IgD-negative memory B cell (primary cell): ENCODE measurements at regions not wholly inside any gene's neighbourhood (a gene's known extent, or its start where the extent isn't known, plus 50 kb on each side); places are given as distances from the start of the nearest gene placed in this dataset.

ENCODE experiments used
- H3K27ac Mint-ChIP-seq, 3 donors: one replicate each; pipeline ENCODE4 v1.8.0; 2020 to 2022; ENCODE audit warnings: mild to moderate bottlenecking in 3 of 3, mixed read lengths in 3 of 3, moderate library complexity in 1 of 3
- H3K27me3 Mint-ChIP-seq: one replicate; pipeline ENCODE4 v1.8.0; 2021; ENCODE audit warnings: mixed read lengths
- H3K36me3 Mint-ChIP-seq: one replicate; pipeline ENCODE4 v1.8.0; 2020; ENCODE audit warnings: mild to moderate bottlenecking, mixed read lengths
- H3K4me1 Mint-ChIP-seq, 3 donors: one replicate each; pipeline ENCODE4 v1.8.0; 2020 to 2022; ENCODE audit warnings: mixed read lengths in 3 of 3, mild to moderate bottlenecking in 1 of 3
- H3K4me3 Mint-ChIP-seq, 4 donors: one replicate each; pipeline ENCODE4 v1.8.0; 2020 to 2022; ENCODE audit warnings: mild to moderate bottlenecking in 4 of 4, mixed read lengths in 4 of 4, moderate library complexity in 3 of 4
- H3K9me3 Mint-ChIP-seq, 3 donors: one replicate each; pipeline ENCODE4 v1.8.0; 2020 to 2021; ENCODE audit warnings: mixed read lengths in 3 of 3, mild to moderate bottlenecking in 1 of 3

DNA sequence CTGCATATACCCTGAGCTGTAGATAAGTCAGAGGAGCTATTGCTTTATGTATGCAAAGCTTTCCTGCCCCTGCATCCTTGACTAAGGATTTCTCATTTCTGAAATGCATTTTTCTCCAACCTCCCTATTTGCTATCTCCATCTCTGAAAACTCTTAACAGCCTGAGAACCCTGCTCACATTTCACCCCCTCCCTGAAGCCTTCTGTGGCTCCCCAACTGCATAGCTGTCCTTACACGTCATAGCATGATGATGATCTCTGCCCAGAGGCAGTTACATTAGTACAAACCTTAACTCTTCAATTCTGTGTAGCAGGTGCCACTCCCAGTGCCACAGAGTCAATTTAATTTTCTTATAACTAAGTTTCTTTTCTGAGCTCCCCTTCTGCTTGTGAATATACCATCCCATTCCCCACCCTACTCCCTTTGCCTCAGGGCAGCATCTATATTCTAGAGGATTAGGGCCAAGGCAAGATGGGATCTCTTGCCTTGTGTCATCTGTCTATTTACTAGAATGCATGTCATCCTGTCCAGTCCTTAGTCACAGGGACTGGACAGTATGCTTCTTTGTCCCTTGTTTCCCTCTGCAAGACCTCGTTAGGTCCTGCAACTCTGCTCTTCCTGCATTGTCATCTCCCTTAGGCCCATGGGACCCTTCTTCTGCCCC is 149.7 kb upstream of the SPRY4 start:
- no peaks in the 10 kb centered on the region for H3K4me1 Mint-ChIP-seq
- H3K27me3 Mint-ChIP-seq: peaks cover 3% of the 10 kb centered on the region
- no peak overlapping the region for H3K27ac Mint-ChIP-seq
- peaks cover 3% of the 10 kb centered on the region for H3K36me3 Mint-ChIP-seq
- H3K9me3 Mint-ChIP-seq: peaks cover 2 to 9% (median 4%) of the 10 kb centered on the region in 3 donors
- H3K4me3 Mint-ChIP-seq: no peak overlapping the region

DNA sequence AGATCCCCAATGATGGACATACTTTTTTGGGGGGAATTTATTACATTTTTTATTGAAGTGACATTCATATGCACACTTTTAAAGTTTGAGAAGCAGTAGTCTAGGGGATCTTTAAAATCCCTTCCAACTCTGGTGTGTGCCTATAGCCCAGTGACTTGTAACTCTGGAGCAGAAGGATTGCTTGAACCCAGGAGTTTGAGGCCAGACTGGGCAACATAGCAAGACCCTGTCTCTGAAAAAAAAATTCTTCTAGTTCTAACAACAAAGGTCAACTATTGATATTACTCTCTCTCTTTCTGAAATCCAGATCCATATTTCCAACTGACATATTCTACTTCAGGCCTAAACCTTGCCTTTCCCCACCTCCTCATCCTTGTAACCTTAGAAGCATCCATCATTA is 148.2 kb upstream of the SPRY4 start:
- Mint-ChIP-seq H3K36me3 (no peaks in the 10 kb centered on the region), H3K4me1 (no peaks in the 10 kb centered on the region), H3K27ac (no peak overlapping the region), H3K4me3 (no peak overlapping the region), H3K9me3 (no peaks in the 10 kb centered on the region), H3K27me3 (no peaks in the 10 kb centered on the region)

DNA sequence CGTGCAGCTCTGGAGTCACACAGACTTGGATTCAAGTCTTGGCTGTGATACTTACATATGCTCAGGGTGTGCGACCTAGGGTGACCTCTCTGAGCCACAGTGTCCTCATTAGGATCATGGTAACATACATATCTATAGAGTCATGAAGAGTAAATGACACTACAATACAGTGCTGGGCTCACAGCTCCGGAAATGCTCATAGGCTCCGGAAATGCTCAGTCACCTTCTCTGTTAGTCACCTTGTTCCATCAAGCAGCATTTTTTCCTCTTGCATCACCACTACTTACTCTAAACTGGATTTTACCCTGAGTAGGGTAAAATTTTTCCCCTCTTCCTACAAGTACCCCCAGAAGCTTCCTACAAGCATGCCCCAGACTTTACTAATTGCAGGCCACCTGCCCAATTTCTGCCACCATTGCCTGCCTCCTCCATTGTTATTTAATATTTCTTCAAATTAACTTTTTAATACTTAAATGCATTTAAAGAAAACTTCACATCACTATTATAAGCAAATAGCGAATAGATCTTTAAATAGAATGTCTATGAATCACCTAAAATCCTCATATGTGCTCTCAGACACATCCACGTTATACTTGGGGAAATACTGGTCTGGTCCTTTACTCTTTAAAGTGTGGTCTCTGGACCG is 147.6 kb upstream of the SPRY4 start:
- no peaks in the 10 kb centered on the region for H3K36me3 Mint-ChIP-seq
- no peaks in the 10 kb centered on the region for H3K27me3 Mint-ChIP-seq
- H3K4me1 Mint-ChIP-seq: no peaks in the 10 kb centered on the region
- H3K9me3 Mint-ChIP-seq: no peaks in the 10 kb centered on the region
- H3K4me3 Mint-ChIP-seq: no peak overlapping the region
- H3K27ac Mint-ChIP-seq: no peak overlapping the region

DNA sequence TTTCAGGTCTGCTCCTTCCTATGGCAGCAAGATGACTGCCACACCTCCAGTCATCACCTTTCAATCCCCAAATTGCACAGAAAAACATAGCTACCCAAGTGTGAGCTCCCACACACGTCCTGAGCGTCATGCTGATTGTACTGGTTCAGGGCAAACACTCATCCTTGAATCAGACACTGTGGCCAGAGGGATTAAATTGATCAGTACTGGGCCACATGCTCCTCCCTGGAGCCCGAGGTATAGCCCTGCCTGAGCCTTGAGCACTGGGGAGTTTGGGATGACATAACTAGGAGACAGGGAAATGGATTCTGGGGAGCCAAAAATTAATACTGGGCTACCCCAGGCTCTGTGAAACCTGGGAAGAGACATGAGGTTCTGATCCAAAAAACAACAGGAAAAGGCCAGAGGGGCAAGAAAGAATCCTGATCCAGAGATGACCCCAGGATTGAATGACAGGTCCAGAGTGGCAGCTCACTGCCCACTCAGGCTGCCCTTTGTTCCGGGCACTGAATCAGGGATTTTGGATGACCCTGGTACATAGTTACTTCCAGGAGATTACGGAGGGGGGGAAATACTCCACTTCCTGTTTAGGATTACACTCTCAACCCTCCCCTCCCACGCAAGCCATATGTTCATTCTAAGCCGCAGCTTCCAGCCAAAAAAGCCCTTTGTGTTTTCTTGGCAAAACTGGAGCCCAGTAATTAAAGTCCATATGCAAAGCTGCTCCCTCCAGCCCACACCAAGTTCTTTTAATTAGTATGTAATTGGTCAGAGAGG is 141.6 kb upstream of the SPRY4 start:
- Mint-ChIP-seq H3K27me3 (peaks cover 7% of the 10 kb centered on the region), H3K27ac (no peak overlapping the region), H3K4me1 (no peaks in the 10 kb centered on the region), H3K9me3 (peaks cover 0 to 2% (median 0%) of the 10 kb centered on the region in 3 donors), H3K4me3 (no peak overlapping the region), H3K36me3 (no peaks in the 10 kb centered on the region)

DNA sequence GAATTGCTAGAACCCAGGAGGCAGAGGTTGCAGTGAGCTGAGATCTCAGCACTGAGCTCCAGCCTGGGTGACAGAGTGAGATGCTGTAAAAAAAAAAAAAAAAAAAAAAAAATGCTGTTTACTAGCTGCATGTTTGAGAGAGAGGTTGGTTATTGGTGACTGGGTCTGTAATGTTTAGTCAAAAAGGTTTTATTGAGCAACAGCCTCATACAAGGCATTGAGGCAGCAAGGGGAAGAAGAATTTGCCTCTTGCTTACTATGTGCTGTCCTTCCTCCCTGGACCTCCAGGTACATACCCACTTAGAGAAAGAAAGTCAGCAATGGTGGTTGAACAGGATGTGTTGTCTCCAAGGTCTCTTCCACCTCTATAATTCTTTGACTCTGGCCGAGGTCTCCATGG is 140.7 kb upstream of the SPRY4 start:
- H3K27me3 Mint-ChIP-seq: peaks cover 7% of the 10 kb centered on the region
- no peaks in the 10 kb centered on the region for H3K4me1 Mint-ChIP-seq
- peaks cover 0 to 5% (median 0%) of the 10 kb centered on the region in 3 donors for H3K9me3 Mint-ChIP-seq
- H3K4me3 Mint-ChIP-seq: no peak overlapping the region
- H3K27ac Mint-ChIP-seq: no peak overlapping the region
- no peaks in the 10 kb centered on the region for H3K36me3 Mint-ChIP-seq

DNA sequence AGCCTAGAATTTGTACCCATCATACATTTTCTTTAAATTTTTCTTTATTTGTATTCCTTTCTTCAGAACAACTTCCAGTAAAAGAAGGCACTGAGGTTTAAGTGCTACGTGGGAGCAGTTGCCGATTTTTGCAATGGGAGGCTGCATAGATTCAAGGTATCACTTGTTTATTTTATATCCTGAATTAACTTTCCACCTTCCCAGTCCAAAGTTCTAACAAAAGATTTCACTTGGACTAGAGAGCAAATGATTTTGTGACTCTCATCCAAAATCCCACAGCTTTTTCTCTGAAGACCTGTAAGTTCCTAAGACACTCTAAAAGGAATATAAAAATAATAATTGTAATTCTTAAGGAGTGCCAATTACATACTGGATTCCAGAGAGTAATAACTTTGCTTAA is 139.1 kb upstream of the SPRY4 start:
- H3K27ac Mint-ChIP-seq: no peak overlapping the region
- H3K4me3 Mint-ChIP-seq: no peak overlapping the region
- H3K36me3 Mint-ChIP-seq: no peaks in the 10 kb centered on the region
- H3K9me3 Mint-ChIP-seq: peaks cover 0 to 5% (median 0%) of the 10 kb centered on the region in 3 donors
- H3K4me1 Mint-ChIP-seq: no peaks in the 10 kb centered on the region
- H3K27me3 Mint-ChIP-seq: peaks cover 7% of the 10 kb centered on the region

DNA sequence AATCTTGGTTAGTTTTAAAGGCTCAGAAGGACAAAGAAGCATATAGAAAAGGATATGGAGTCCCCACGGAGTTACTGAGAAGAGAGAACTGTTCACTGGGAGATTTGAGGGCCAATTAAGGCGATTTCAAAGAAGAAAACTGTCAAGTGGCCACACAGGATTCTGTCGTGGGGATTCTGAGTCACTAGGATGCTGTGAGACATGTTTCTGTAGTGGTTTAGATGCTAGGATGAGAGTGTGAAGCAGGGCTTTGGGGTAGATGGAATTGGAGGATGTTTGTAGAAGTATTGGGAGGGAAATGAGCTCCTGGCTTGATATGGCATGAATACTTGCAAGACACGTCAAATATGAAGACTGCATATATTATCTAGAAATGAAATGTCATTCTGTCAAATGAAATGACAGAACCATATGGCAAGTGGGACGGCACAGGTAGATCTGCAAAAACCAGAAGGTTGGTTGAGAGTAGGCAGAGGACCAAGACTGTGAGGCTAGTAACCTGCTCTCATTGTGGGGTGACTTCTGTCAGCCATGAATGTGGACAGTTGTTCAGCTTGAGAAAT is 136.3 kb upstream of the SPRY4 start:
- Mint-ChIP-seq H3K4me3 (peak overlapping the region in 1 of 4 donors; percentile 56), H3K9me3 (peaks cover 0 to 11% (median 7%) of the 10 kb centered on the region in 3 donors), H3K27ac (no peak overlapping the region), H3K36me3 (no peaks in the 10 kb centered on the region), H3K4me1 (no peaks in the 10 kb centered on the region), H3K27me3 (peaks cover 7% of the 10 kb centered on the region)

DNA sequence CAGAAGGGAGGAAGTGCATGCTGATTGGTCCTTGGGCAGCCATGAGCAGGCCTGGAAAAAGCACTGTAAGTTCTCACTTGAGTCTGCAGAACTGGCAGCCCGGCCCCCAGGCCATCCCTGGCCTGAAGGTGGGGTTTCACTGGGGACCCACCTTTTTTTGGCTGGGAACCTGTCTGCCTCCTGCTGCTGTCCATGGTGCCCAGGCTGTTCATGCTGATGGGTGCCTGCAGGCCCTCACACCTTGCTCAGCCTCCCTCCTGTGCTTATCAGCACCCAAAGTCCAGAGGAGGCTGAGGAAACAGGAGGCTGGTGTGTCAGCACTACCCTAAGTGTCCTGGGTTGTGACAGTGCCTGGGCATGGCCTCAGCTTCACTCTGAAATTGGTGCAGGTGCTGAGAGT is 134.4 kb upstream of the SPRY4 start:
- Mint-ChIP-seq H3K4me1 (peaks cover 0 to 2% (median 0%) of the 10 kb centered on the region in 3 donors), H3K9me3 (peaks cover 2 to 17% (median 9%) of the 10 kb centered on the region in 3 donors), H3K27ac (no peak overlapping the region), H3K36me3 (peaks cover 5% of the 10 kb centered on the region), H3K27me3 (peaks cover 6% of the 10 kb centered on the region), H3K4me3 (no peak overlapping the region)

DNA sequence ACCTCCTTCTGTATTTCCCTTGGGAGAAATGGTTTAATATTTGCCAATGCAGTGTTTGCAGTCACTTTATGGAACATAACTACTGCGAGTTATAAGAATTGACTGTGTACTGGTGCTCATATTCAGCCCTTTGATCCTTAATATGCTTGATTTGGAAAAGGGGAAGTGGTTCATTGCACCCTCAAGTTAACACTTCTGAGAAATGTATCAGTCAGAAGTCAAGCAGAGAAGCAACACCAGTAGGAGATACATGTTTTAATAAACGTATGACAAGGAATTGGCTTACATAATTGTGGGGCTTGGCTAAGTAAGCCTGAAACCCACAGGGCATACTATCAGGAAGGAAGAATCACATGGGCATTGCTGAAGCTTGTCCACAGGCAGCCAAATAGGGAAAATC is 131.0 kb upstream of the SPRY4 start:
- Mint-ChIP-seq H3K36me3 (peaks cover 5% of the 10 kb centered on the region), H3K4me3 (no peak overlapping the region), H3K4me1 (peaks cover 0 to 2% (median 0%) of the 10 kb centered on the region in 3 donors), H3K27me3 (peaks cover 15% of the 10 kb centered on the region), H3K27ac (no peak overlapping the region), H3K9me3 (peaks cover 2 to 20% (median 6%) of the 10 kb centered on the region in 3 donors)

DNA sequence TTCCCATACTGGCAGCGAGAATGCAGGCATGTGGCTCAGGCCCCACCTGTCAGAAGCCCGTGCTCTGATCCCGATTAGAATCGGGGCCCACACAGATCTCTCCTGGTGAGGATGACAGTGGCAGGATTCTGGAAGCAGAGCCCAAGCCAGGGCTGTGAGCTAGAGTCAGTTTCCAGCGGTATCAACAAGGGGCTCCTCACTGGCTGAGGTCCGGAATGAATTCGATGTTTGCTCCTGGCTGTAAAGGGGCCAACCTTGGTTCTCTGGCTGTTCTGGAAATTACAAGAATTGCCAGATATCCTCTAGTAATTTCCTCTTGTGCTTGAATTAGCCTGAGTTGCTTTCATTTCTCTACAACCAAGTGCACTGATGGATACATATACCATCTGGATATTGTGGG is 129.1 kb upstream of the SPRY4 start:
- H3K9me3 Mint-ChIP-seq: peaks cover 2 to 24% (median 9%) of the 10 kb centered on the region in 3 donors
- H3K4me3 Mint-ChIP-seq: no peak overlapping the region

DNA sequence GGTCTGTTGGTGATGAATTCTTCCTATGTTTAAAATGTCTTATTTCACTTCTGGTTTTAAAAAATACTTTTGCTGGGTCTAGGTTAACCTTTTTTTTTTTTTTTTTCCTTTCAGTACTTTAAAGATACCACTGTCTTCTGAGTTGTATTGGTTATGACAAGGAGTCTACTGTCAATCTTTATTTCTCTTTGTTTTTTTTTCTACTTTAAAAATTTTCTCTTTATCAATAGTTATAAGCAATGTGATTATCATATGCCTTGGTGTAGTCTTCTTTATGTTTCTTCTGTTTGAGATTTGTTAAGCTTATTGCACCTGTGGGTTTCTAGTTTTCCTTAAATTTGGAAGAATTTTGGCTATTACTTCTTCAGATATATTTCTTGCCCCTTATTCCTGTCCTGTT is 125.6 kb upstream of the SPRY4 start:
- Mint-ChIP-seq H3K36me3 (peaks cover 5% of the 10 kb centered on the region), H3K9me3 (peaks cover 1 to 9% (median 7%) of the 10 kb centered on the region in 3 donors), H3K27ac (no peak overlapping the region), H3K4me1 (no peaks in the 10 kb centered on the region), H3K4me3 (no peak overlapping the region), H3K27me3 (peaks cover 11% of the 10 kb centered on the region)

More for the DNA sequence above, 129.1 kb upstream of the SPRY4 start:
- H3K4me1 Mint-ChIP-seq: peaks cover 0 to 2% (median 0%) of the 10 kb centered on the region in 3 donors
- H3K27ac Mint-ChIP-seq: no peak overlapping the region
- peaks cover 15% of the 10 kb centered on the region for H3K27me3 Mint-ChIP-seq
- H3K36me3 Mint-ChIP-seq: peaks cover 5% of the 10 kb centered on the region

DNA sequence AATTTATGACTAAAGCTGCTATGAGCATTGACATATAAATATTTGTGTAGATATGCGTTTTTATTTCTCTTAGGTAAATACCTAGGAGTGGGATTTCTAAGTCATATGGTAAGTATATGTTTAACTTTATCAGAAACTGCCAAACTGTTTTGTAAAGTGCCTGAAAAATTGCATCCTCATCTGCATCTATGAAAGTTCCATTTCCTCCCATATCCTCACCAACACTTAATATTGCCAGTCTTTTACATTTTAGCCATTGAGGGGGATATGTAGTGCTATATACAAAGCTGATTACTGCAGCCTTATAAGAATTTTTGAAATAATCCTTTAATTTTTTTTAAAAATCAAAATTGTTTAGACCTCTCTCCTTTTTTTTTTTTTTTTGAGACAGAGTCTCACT is 123.1 kb upstream of the SPRY4 start:
- peaks cover 3% of the 10 kb centered on the region for H3K27me3 Mint-ChIP-seq
- H3K36me3 Mint-ChIP-seq: no peaks in the 10 kb centered on the region
- H3K27ac Mint-ChIP-seq: no peak overlapping the region
- peaks cover 0 to 2% (median 0%) of the 10 kb centered on the region in 3 donors for H3K4me1 Mint-ChIP-seq
- no peak overlapping the region for H3K4me3 Mint-ChIP-seq
- H3K9me3 Mint-ChIP-seq: peaks cover 1 to 9% (median 7%) of the 10 kb centered on the region in 3 donors

DNA sequence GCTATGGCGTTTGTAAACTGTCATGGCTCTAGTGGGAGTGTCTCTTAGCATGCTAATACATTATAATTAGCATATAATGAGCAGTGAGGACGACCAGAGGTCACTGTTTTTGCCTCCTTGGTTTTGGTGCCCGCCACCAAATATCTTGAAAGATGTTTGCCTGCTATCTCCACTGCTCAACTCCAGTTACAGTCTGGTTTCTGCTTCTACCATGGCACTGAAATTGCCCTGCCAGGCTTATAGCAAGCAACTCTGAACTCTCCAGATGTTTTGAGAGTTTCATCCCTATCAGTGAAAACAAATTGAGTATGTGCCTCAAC is 122.1 kb upstream of the SPRY4 start:
- H3K9me3 Mint-ChIP-seq: peaks cover 1 to 9% (median 7%) of the 10 kb centered on the region in 3 donors
- H3K4me1 Mint-ChIP-seq: peaks cover 0 to 2% (median 0%) of the 10 kb centered on the region in 3 donors
- H3K27ac Mint-ChIP-seq: no peak overlapping the region
- H3K36me3 Mint-ChIP-seq: no peaks in the 10 kb centered on the region
- no peak overlapping the region for H3K4me3 Mint-ChIP-seq
- peaks cover 3% of the 10 kb centered on the region for H3K27me3 Mint-ChIP-seq

DNA sequence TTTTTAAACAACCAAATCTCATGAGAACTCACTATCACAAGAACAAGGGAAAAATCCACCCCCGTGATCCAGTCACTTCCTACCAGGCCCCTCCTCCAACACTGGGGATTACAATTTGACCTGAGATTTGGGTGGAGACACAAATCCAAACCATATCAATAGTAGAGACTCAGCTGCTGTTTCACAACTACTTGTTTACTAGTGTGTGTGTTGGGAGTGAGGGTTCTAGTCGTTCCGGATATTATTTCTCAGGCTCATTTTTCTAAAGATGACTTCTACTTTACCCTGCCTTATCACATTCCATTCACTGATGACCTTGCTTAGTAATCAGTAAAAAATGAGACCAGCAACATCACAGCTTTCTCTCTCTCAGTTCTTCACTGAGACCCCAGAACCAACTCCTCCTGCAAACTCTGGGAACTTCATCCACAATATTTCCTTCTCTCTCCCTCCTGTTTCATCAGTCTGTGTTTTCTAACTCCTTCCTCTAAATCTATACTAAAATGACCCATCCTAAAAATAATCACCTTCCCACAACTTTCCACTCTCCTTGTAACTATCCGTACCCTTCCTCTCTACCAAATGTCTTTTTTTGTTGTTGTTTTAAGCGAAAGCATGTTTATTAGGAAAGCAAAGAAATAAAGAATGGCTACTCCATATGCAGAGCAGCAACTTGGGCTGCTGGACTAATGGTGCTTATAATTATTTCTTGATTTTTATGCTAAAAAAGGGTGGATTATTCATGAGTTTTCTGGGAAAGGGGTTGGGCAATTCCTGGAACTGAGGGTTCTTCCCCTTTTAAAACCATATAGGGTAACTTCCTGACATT is 121.5 kb upstream of the SPRY4 start:
- peaks cover 0 to 2% (median 0%) of the 10 kb centered on the region in 3 donors for H3K4me1 Mint-ChIP-seq
- H3K9me3 Mint-ChIP-seq: peaks cover 1 to 9% (median 7%) of the 10 kb centered on the region in 3 donors
- H3K36me3 Mint-ChIP-seq: no peaks in the 10 kb centered on the region
- H3K27me3 Mint-ChIP-seq: peaks cover 3% of the 10 kb centered on the region
- H3K27ac Mint-ChIP-seq: no peak overlapping the region
- H3K4me3 Mint-ChIP-seq: no peak overlapping the region
